H1 (cell line): ENCODE measurements at regions not wholly inside any gene's neighbourhood (a gene's known extent, or its start where the extent isn't known, plus 50 kb on each side); places are given as distances from the start of the nearest gene placed in this dataset.

Experiments
- EP300 ChIP-seq, 2 experiments: IDR thresholded peaks; 1 replicate in 1 of 2; 2 replicates in 1 of 2; pipeline ENCODE4 v1.6.1; 2011 to 2012; ENCODE audit warnings: low read depth in 2 of 2, low read length in 2 of 2, mild to moderate bottlenecking in 2 of 2, borderline replicate concordance in 1 of 2, inconsistent platforms in 1 of 2, moderate library complexity in 1 of 2
- TBP ChIP-seq: IDR thresholded peaks from 2 replicates; pipeline ENCODE4 v1.6.1; 2011; ENCODE audit warnings: low read depth, low read length, improper control_type of control experiment
- TF ChIP-seq, protein P1 (sequence below), 3 experiments: IDR thresholded peaks; 1 replicate in 2 of 3; 2 replicates in 1 of 3; pipeline versions ENCODE4 v1.5.1 to v1.6.1; 2011; ENCODE audit warnings: low read length in 3 of 3, mild to moderate bottlenecking in 3 of 3, inconsistent platforms in 2 of 3, low read depth in 1 of 3, moderate library complexity in 1 of 3; ENCODE audit not compliant: insufficient read depth in 1 of 3; ENCODE audit errors: control extremely low read depth in 1 of 3
- TF ChIP-seq, protein P2 (sequence below): IDR thresholded peaks from 2 replicates; pipeline ENCODE4 v1.6.1; 2012; ENCODE audit warnings: inconsistent platforms

DNA sequence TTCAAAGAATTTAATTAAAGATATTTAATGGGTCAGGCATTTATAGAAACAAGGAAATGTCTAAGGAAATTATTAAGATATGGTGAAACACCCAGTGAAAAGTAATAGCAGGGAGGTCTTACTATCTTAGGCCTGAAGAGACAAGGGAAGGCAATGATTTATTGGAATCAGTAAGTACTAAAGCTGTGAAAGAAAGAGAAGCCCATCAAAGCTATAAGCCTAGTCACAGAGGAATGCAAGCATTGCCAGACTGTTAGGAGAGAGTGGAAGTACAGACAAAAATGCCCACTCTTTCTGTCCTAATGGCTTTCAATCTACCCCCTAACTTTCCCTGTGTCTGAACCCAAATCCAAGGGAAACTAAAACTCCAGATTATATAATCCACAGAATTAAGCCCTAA, 69.2 kb upstream of the PIK3C2G start:
- TF ChIP-seq, protein P1, sequence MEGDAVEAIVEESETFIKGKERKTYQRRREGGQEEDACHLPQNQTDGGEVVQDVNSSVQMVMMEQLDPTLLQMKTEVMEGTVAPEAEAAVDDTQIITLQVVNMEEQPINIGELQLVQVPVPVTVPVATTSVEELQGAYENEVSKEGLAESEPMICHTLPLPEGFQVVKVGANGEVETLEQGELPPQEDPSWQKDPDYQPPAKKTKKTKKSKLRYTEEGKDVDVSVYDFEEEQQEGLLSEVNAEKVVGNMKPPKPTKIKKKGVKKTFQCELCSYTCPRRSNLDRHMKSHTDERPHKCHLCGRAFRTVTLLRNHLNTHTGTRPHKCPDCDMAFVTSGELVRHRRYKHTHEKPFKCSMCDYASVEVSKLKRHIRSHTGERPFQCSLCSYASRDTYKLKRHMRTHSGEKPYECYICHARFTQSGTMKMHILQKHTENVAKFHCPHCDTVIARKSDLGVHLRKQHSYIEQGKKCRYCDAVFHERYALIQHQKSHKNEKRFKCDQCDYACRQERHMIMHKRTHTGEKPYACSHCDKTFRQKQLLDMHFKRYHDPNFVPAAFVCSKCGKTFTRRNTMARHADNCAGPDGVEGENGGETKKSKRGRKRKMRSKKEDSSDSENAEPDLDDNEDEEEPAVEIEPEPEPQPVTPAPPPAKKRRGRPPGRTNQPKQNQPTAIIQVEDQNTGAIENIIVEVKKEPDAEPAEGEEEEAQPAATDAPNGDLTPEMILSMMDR (IDR thresholded peaks at IDR 0.05; ENCODE audit: control extremely low read depth in 1 of 3, insufficient read depth in 1 of 3, low read depth in 1 of 3, low read length in 3 of 3), result no peak
- TF ChIP-seq, protein P2, sequence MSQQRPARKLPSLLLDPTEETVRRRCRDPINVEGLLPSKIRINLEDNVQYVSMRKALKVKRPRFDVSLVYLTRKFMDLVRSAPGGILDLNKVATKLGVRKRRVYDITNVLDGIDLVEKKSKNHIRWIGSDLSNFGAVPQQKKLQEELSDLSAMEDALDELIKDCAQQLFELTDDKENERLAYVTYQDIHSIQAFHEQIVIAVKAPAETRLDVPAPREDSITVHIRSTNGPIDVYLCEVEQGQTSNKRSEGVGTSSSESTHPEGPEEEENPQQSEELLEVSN, result no peak
- TF ChIP-seq TBP (no peak), EP300 (IDR thresholded peaks at IDR 0.05; ENCODE audit: borderline replicate concordance in 1 of 2, low read depth in 2 of 2, low read length in 2 of 2) (no peak)
